GM12878 (cell line): ENCODE measurements at regions not wholly inside any gene's neighbourhood (a gene's known extent, or its start where the extent isn't known, plus 50 kb on each side); places are given as distances from the start of the nearest gene placed in this dataset.

Source experiments
- ATAC-seq: fragments of 200-7000 bp; cut with Tn5 transposase; 3 replicates; pipeline ENCODE4 v1.9.1; 2020; ENCODE audit warnings: mild to moderate bottlenecking, moderate library complexity
- BruUV-seq: library from RNA; stranded (reverse); fragments of 400-500 nt; replicated peaks from 2 replicates; lab custom pipeline; 2021; lab: Mats Ljungman, UMichigan
- CTCF ChIA-PET: fragments of 300-600 bp; sonication (Branson Sonifier 250); formaldehyde crosslinking; extraction: SDS; loops from one replicate; lab custom pipeline; 2021; ENCODE audit warnings: inconsistent platforms; lab: Yijun Ruan, JAX
- POLR2A ChIA-PET: fragments of 350-600 bp; formaldehyde crosslinking; extraction: SDS; loops from one replicate; lab custom pipeline; 2021; ENCODE audit warnings: inconsistent platforms; lab: Charles Lee
- RAD21 ChIA-PET: fragments of 300-600 bp; sonication (Branson Sonifier 250); formaldehyde crosslinking; loops from one replicate; lab custom pipeline; 2023; ENCODE audit warnings: antibody characterized with exemption; ENCODE audit not compliant: unreplicated experiment; lab: Charles Lee
- SMC1A ChIA-PET: fragments of 300-600 bp; sonication (Branson Sonifier 250); formaldehyde crosslinking; loops from one replicate; lab custom pipeline; 2023; ENCODE audit not compliant: unreplicated experiment, uncharacterized antibody; lab: Charles Lee
- DNase-seq: peaks from one replicate; pipeline ENCODE4 v3.0.0-alpha.2; 2011; ENCODE audit warnings: low read depth, low spot score
- FAIRE-seq: peaks from 3 replicates; lab custom pipeline; 2011; peaks lifted over from hg19 to GRCh38; lab: Jason Lieb, UNC
- H2AFZ ChIP-seq: 2 replicates; pipeline ENCODE4 v1.6.0; 2011; ENCODE audit warnings: low read depth, low read length, control low read depth; ENCODE audit not compliant: control insufficient read depth
- H3K27ac ChIP-seq: 2 replicates; pipeline ENCODE4 v1.5.1; 2011; ENCODE audit warnings: control low read depth; ENCODE audit not compliant: control insufficient read depth, insufficient read depth
- H3K27me3 ChIP-seq, 2 experiments: replicated peaks in 1 of 2; 2 replicates each; pipeline versions ENCODE4 v1.6.0 to v1.6.1; 2011; ENCODE audit warnings: low read length in 1 of 2; ENCODE audit not compliant: control insufficient read depth in 2 of 2, insufficient read depth in 2 of 2
- H3K36me3 ChIP-seq, 2 experiments: 2 replicates each; pipeline ENCODE4 v1.5.1; 2011; ENCODE audit warnings: low read length in 1 of 2; ENCODE audit not compliant: control insufficient read depth in 2 of 2, insufficient read depth in 2 of 2
- H3K4me1 ChIP-seq: 2 replicates; pipeline ENCODE4 v1.6.1; 2011; ENCODE audit warnings: mild to moderate bottlenecking, low read length, moderate library complexity, mixed read lengths; ENCODE audit not compliant: control insufficient read depth, insufficient read depth
- H3K4me2 ChIP-seq: 2 replicates; pipeline ENCODE4 v1.6.0; 2011; ENCODE audit warnings: control low read depth; ENCODE audit not compliant: control insufficient read depth, insufficient read depth
- H3K4me3 ChIP-seq: fragments of 200-600 bp; sonication (generic); 2 replicates; pipeline ENCODE4 v1.5.1; 2016
- H3K79me2 ChIP-seq: 2 replicates; pipeline ENCODE4 v1.6.0; 2011; ENCODE audit warnings: low read length; ENCODE audit not compliant: control insufficient read depth, insufficient read depth
- H3K9ac ChIP-seq: 2 replicates; pipeline ENCODE4 v1.8.0; 2011; ENCODE audit warnings: low read length, control low read depth, mixed read lengths; ENCODE audit not compliant: control insufficient read depth, insufficient read depth
- H3K9me3 ChIP-seq: replicated peaks from 3 replicates; pipeline ENCODE4 v1.5.1; 2011; ENCODE audit warnings: mild to moderate bottlenecking, low read length; ENCODE audit not compliant: control insufficient read depth, insufficient read depth
- H4K20me1 ChIP-seq: 2 replicates; pipeline ENCODE4 v1.6.0; 2011; ENCODE audit not compliant: control insufficient read depth, insufficient read depth
- BMI1 ChIP-seq: fragments of 450-650 bp; IDR thresholded peaks from 2 replicates; pipeline ENCODE4 v1.6.1; 2016; ENCODE audit warnings: mild to moderate bottlenecking, moderate library complexity, borderline replicate concordance
- CUX1 ChIP-seq: IDR thresholded peaks from 2 replicates; pipeline ENCODE4 v1.6.1; 2012; ENCODE audit warnings: improper control_type of control experiment, low read depth, low read length; ENCODE audit not compliant: insufficient replicate concordance
- E4F1 ChIP-seq: fragments of 450-650 bp; IDR thresholded peaks from 2 replicates; pipeline ENCODE4 v1.6.1; 2018; ENCODE audit warnings: borderline replicate concordance, mild to moderate bottlenecking; ENCODE audit not compliant: partially characterized antibody
- EZH2 ChIP-seq: IDR thresholded peaks from 2 replicates; pipeline ENCODE4 v1.6.1; 2012; ENCODE audit warnings: low read depth, mild to moderate bottlenecking, control low read depth, inconsistent platforms, low read length, borderline replicate concordance; ENCODE audit not compliant: control insufficient read depth
- MTA2 ChIP-seq: fragments of 450-650 bp; IDR thresholded peaks from 2 replicates; pipeline ENCODE4 v1.6.1; 2016; ENCODE audit warnings: low read depth, mild to moderate bottlenecking, moderate library complexity
- NKRF ChIP-seq: fragments of 450-650 bp; conservative IDR thresholded peaks from 2 replicates; pipeline ENCODE4 v1.6.1; 2017; ENCODE audit warnings: mild to moderate bottlenecking, moderate library complexity
- ZNF687 ChIP-seq: fragments of 450-650 bp; IDR thresholded peaks from 2 replicates; pipeline ENCODE4 v1.6.1; 2017; ENCODE audit warnings: mild to moderate bottlenecking, moderate library complexity
- WGBS: methylation state at CpG from one replicate; pipeline ENCODE4 v1.1.6; 2016; ENCODE audit warnings: low lambda C conversion rate; ENCODE audit not compliant: insufficient replicate concordance, insufficient coverage; ENCODE audit errors: missing lambda C conversion rate; 5-methylcytosine and 5-hydroxymethylcytosine counted together
- in situ Hi-C: fragments of 300-500 bp; cut with MboI; formaldehyde crosslinking; loops from 9 replicates; pipeline ENCODE4 v1.14.3; 2018; ENCODE audit warnings: mixed read lengths
- intact Hi-C: fragments of 100-400 bp; cut with micrococcal nuclease; formaldehyde crosslinking; loops from one replicate; pipeline ENCODE4 v1.14.2; 2022; ENCODE audit not compliant: unreplicated experiment

GRCh38 chr20:50249447-50250388 is 59.1 kb downstream of the CEBPB start:
- no peak overlapping the region for H3K27ac ChIP-seq
- no peak overlapping the region for H2AFZ ChIP-seq
- no TSS peak for BruUV-seq
- no peaks in the 10 kb centered on the region for H3K9me3 ChIP-seq
- no peak overlapping the region for H3K9ac ChIP-seq
- peaks cover 0 to 2% of the 10 kb centered on the region in 2 experiments; a peak in 2 of 4 replicates for H3K27me3 ChIP-seq
- POLR2A ChIA-PET: no interaction called here
- SMC1A ChIA-PET: no interaction called here
- FAIRE-seq (no peak), ATAC-seq (no peak), DNase-seq (no peak)
- WGBS: 29% methylated on average over 11 of the region's 11 CpGs
- no peak overlapping the region for H3K4me3 ChIP-seq
- H3K4me2 ChIP-seq: no peak overlapping the region
- no peaks in the 10 kb centered on the region for H3K4me1 ChIP-seq
- CTCF ChIA-PET: no interaction called here
- no peaks in the 10 kb centered on the region for H3K36me3 ChIP-seq
- no peaks in the 10 kb centered on the region for H4K20me1 ChIP-seq
- RAD21 ChIA-PET: no interaction called here
- in situ Hi-C loops: no loop called here
- H3K79me2 ChIP-seq: no peaks in the 10 kb centered on the region
- intact Hi-C loops: no loop called here
- TF ChIP-seq BMI1 (no peak), MTA2 (no peak), EZH2 (no peak), ZNF687 (no peak), NKRF (no peak), CUX1 (no peak), E4F1 (no peak)
